Vagina (tissue), 2 donors: ENCODE measurements at regions not wholly inside any gene's neighbourhood (a gene's known extent, or its start where the extent isn't known, plus 50 kb on each side); places are given as distances from the start of the nearest gene placed in this dataset.

Source experiments
- DNase-seq, 2 donors: peaks; one replicate each; pipeline ENCODE4 v3.0.0-alpha.2; 2017; ENCODE audit errors: extremely low spot score in 2 of 2
- H3K27ac ChIP-seq: fragments of 200-600 bp; sonication (generic); one replicate; pipeline ENCODE4 v1.5.1; 2019
- H3K27me3 ChIP-seq: fragments of 200-600 bp; sonication (generic); one replicate; pipeline ENCODE4 v1.5.1; 2019
- H3K36me3 ChIP-seq, 2 donors: fragments of 200-600 bp; sonication (generic); one replicate each; pipeline ENCODE4 v1.5.1; 2017 to 2019
- H3K4me1 ChIP-seq: fragments of 200-600 bp; sonication (generic); one replicate; pipeline ENCODE4 v1.5.1; 2019
- H3K4me3 ChIP-seq, 2 donors: fragments of 200-600 bp; sonication (generic); 1 replicate in 1 of 2; 2 replicates in 1 of 2; pipeline ENCODE4 v1.5.1; 2016 to 2019
- H3K9me3 ChIP-seq: fragments of 200-600 bp; sonication (generic); one replicate; pipeline ENCODE4 v1.5.1; 2019
- POLR2A ChIP-seq, 2 donors: fragments of 450-650 bp; IDR thresholded peaks; one replicate each; pipeline ENCODE4 v1.6.1; 2017; ENCODE audit warnings: antibody characterized with exemption in 2 of 2, mild to moderate bottlenecking in 2 of 2, moderate library complexity in 2 of 2
- POLR2AphosphoS5 ChIP-seq, 2 donors: sonication (generic); formaldehyde crosslinking; IDR thresholded peaks; one replicate each; pipeline ENCODE4 v1.9.0; 2017; ENCODE audit warnings: antibody characterized with exemption in 2 of 2, mild to moderate bottlenecking in 2 of 2, low read depth in 1 of 2; ENCODE audit not compliant: insufficient read depth in 1 of 2
- intact Hi-C: fragments of 100-400 bp; cut with DNase I; formaldehyde crosslinking; loops from one replicate; pipeline ENCODE4 v1.15.1; 2023
- TF ChIP-seq, protein P1 (sequence below), 3 experiments: fragments of 450-650 bp in 2 of 3; fragments of 200-600 bp in 1 of 3; sonication (generic) in 1 of 3; IDR thresholded peaks; one replicate each; pipeline ENCODE4 v1.5.1; 2017 to 2019; ENCODE audit warnings: antibody characterized with exemption in 3 of 3, mild to moderate bottlenecking in 2 of 3, moderate library complexity in 2 of 3

GRCh38 chr4:1517592-1518411 lies 111.6 kb upstream of the NKX1-1 start:
- TF ChIP-seq, protein P1, sequence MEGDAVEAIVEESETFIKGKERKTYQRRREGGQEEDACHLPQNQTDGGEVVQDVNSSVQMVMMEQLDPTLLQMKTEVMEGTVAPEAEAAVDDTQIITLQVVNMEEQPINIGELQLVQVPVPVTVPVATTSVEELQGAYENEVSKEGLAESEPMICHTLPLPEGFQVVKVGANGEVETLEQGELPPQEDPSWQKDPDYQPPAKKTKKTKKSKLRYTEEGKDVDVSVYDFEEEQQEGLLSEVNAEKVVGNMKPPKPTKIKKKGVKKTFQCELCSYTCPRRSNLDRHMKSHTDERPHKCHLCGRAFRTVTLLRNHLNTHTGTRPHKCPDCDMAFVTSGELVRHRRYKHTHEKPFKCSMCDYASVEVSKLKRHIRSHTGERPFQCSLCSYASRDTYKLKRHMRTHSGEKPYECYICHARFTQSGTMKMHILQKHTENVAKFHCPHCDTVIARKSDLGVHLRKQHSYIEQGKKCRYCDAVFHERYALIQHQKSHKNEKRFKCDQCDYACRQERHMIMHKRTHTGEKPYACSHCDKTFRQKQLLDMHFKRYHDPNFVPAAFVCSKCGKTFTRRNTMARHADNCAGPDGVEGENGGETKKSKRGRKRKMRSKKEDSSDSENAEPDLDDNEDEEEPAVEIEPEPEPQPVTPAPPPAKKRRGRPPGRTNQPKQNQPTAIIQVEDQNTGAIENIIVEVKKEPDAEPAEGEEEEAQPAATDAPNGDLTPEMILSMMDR (IDR thresholded peaks at IDR 0.05), result no peak
- TF ChIP-seq POLR2A (IDR thresholded peaks at IDR 0.05) (no peak), POLR2AphosphoS5 (IDR thresholded peaks at IDR 0.05; ENCODE audit: insufficient read depth in 1 of 2, low read depth in 1 of 2) (no peak)
- Histone ChIP-seq H3K9me3 (no peaks in the 10 kb centered on the region), H3K4me1 (peaks cover 5% of the 10 kb centered on the region), H3K27me3 (no peaks in the 10 kb centered on the region), H3K4me3 (no peak overlapping the region), H3K36me3 (no peaks in the 10 kb centered on the region), H3K27ac (no peak overlapping the region)
- intact Hi-C loops, result no loop called here
- no peak for DNase-seq

DNA sequence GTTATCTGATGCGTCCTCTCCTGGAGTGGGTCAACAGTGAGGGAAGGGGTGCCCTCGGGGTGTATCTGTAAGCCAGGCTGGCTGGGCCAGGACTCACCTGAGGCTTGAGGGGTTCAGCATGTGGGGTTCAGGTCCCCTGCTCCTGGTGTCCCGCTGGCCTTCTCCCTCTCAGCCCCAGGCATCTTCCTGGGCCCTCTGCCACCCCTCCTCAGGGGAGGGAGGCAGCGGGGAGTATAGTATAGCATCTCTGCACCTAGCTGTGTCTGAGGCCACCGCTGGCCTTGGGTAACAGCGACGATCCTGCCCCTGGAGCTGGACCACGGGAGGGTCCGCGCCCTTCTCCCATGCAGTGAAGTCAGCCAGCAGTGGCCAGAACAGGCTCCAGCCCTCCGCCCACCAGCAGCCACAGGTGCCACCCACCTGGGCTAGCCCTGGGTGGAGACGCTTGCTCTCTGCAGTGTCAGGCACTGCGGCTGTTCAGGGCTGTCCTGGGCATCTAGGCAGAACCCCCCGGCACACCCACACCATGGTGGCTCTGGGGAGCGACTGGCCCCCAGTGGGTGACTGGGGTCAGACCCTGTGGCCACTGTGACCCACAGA lies 110.7 kb upstream of the NKX1-1 start:
- intact Hi-C loops, result no loop called here
- no peak for DNase-seq
- H3K27me3 ChIP-seq, result no peaks in the 10 kb centered on the region

DNA sequence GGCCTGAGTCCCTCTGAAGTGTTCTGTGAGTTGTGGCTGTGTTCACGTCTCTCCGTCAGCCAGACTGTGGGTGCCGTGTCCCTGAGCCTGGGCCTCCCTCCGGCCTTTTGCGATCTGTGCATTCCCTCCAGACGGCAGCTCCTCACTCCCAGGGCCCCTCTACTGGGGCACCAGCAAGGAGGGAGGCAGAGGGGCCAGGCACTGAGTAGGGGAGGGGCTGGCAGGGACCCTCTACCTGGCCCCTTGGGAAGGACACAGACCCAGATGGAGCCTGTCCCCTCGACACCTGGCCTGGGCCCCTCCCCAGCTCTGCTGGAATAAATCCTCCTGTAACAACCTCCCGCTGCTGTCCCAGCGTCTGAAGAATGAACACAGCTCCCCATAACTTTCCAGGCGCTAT lies 110.0 kb upstream of the NKX1-1 start:
- Histone ChIP-seq H3K27me3 (no peaks in the 10 kb centered on the region), H3K27ac (no peak overlapping the region), H3K36me3 (no peaks in the 10 kb centered on the region), H3K9me3 (no peaks in the 10 kb centered on the region), H3K4me3 (no peak overlapping the region), H3K4me1 (peaks cover 5% of the 10 kb centered on the region)
- no peak for TF ChIP-seq POLR2A (IDR thresholded peaks at IDR 0.05)
- TF ChIP-seq POLR2AphosphoS5 (IDR thresholded peaks at IDR 0.05; ENCODE audit: insufficient read depth in 1 of 2, low read depth in 1 of 2), result no peak
- TF ChIP-seq, protein P1 (IDR thresholded peaks at IDR 0.05), result no peak
- no peak for DNase-seq
- intact Hi-C loops, result no loop called here

More for the DNA sequence above, 110.7 kb upstream of the NKX1-1 start:
- Histone ChIP-seq H3K27ac (no peak overlapping the region), H3K4me1 (peaks cover 7% of the 10 kb centered on the region), H3K4me3 (no peak overlapping the region), H3K36me3 (no peaks in the 10 kb centered on the region), H3K9me3 (no peaks in the 10 kb centered on the region)
- no peak for TF ChIP-seq POLR2A (IDR thresholded peaks at IDR 0.05)
- no peak for TF ChIP-seq POLR2AphosphoS5 (IDR thresholded peaks at IDR 0.05; ENCODE audit: insufficient read depth in 1 of 2, low read depth in 1 of 2)
- TF ChIP-seq, protein P1 (IDR thresholded peaks at IDR 0.05), result no peak

DNA sequence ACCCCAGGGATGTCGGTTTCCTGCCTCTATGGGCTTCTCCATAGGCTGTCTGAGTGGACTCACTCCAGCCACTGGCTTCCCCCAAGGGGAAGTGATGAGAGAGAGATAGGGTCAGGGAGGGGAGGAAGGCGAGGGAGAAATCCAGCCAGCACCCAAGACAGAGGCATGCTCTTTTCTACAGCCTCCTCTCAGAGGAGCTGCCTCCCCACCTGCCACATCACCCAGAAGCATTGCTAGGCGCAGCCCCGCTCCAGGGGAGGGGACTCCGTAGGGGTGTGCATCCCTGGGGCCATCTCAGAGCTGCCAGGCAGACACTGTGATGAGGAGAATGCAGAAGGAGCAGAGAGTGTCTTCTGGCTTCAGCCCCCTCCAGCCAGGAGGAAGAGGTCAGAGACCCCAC lies 109.5 kb upstream of the NKX1-1 start:
- H3K27me3 ChIP-seq, result no peaks in the 10 kb centered on the region
- H3K4me1 ChIP-seq, result peaks cover 4% of the 10 kb centered on the region
- no peaks in the 10 kb centered on the region for H3K9me3 ChIP-seq
- H3K36me3 ChIP-seq, result no peaks in the 10 kb centered on the region
- H3K4me3 ChIP-seq, result no peak overlapping the region
- no peak for DNase-seq
- TF ChIP-seq POLR2AphosphoS5 (IDR thresholded peaks at IDR 0.05; ENCODE audit: insufficient read depth in 1 of 2, low read depth in 1 of 2), result no peak
- TF ChIP-seq POLR2A (IDR thresholded peaks at IDR 0.05), result no peak
- TF ChIP-seq, protein P1 (IDR thresholded peaks at IDR 0.05), result no peak
- H3K27ac ChIP-seq, result no peak overlapping the region
- intact Hi-C loops, result no loop called here

DNA sequence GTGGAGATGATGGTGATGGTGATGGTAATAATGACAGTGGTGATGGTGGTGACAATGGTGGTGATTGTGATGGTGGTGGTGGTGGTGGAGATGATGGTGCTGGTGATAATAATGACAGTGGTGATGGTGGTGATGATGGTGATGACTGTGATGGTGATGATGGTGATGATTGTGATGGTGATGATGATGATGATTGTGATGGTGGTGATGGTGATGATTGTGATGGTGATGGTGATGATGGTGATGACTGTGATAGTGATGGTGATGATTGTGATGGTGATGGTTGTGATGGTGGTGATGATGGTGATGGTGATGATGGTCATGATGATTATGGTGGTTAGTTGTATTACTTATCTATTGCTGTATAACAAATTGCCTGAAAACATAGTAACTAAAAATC lies 108.9 kb upstream of the NKX1-1 start:
- Histone ChIP-seq H3K27me3 (no peaks in the 10 kb centered on the region), H3K4me3 (no peak overlapping the region), H3K9me3 (no peaks in the 10 kb centered on the region), H3K4me1 (peaks cover 4% of the 10 kb centered on the region), H3K36me3 (no peaks in the 10 kb centered on the region), H3K27ac (no peak overlapping the region)
- TF ChIP-seq POLR2A (IDR thresholded peaks at IDR 0.05), result no peak
- no peak for TF ChIP-seq POLR2AphosphoS5 (IDR thresholded peaks at IDR 0.05; ENCODE audit: insufficient read depth in 1 of 2, low read depth in 1 of 2)
- TF ChIP-seq, protein P1 (IDR thresholded peaks at IDR 0.05), result no peak
- DNase-seq, result no peak
- intact Hi-C loops, result no loop called here
